ENCODE measurements at regions not wholly inside any gene's neighbourhood (a gene's known extent, or its start where the extent isn't known, plus 50 kb on each side); places are given as distances from the start of the nearest gene placed in this dataset.
A peak's percentile ranks its signal among the peaks of the same experiment; 100 is the strongest.
"Not testable (repeated sequence)": the region's sequence is repeated elsewhere in the genome, so short reads cannot be mapped to it uniquely, and the experiment has no call there.

DNA sequence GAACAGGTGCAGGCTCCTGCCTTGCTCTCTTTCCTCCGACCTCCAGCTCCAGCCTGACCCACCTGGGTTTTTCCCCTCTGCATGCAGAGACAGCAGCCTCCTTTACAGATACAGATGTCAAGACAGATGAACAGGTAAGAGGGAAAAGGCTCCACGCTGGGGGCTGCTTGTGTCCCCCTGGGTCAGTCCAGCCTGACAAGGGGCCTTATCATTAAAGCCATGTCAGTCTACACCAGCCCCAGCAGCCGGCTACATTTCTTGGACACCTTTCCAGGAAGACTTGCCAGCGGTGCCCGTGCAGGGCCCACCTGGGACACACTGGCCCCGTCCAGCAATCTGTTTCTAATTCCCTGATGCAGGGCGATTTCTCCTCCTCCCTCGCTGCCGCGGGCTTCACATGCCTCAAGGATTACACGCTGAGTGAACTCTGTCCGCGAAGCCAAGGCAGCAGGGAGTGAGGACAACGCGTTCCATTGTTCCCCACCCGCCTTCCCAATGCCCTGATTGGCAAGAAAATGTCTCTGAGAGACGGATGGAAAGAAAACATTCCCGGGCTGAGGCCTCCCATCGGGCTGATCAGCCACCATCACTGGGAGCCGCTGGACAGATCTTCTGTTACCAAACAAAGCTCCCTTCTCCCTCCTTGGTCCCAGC lies 184.7 kb downstream of the C16orf95 start:
- no peak for DNase-seq (ENCODE audit: low read depth)

DNA sequence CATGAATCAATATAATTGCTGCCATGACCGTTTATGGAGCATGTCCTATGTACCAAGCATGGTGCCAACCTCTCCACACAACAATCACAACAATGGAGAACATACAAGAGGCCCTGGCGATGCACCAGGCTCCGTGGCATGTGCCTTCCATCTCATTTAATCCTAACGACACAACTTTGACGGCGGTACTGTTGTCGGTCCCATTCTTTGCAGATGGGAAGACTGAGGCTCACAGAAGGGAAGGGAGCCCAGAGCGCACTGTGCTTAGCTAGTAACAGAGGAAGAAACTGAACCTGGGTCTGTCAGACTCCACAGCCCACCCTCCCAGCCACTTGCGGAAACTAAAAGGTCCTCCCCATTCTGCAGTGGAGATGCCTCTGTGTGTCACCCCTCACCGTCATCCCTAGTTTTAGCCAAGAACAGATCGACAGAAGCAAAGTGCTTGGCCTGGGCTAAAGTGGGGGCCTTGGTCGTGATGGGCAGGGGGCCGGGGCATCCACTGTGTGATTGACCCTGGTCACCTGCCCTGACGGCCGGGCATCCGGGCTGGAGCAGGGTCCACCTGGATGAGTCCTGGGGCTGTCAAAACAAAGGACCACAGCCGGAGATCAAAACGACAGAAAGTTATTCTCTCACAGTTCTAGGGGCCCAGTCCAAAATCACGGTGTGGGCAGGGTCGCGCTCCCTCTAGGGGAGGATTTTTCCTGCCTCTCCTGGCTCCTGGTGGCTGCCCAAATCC lies 183.9 kb downstream of the C16orf95 start:
- DNase-seq (ENCODE audit: low read depth): no peak

DNA sequence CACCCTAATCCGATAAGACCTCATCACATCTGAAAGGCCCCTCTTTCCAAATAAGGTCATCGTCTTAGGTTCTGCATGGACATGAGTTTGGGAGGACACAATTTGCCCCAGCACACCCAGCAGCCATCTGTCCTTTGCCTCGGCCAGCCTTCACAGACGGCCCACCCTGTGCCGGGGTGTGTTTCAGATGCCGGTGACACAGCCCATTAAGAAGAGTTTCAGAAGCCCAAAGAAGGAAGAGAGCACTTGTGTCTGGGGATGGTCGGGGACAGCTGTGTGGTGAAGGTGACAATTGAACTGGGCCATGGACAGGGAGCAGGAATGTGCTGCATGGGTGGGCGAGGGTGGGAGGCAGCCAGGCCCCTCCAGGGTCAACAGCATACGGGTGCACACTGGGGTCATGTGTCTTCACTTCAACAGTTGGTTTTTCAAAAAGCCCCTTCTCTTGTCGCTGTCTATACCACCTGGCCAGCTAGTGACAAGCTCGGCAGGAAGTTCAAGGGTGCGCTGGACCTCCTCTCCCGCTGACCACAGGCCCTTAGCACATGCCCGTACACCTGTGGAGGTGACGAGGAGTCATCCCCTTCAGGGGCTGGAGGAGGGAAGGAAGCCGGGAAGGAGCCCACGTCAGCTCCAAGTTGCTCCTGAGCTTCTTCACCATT lies 183.1 kb downstream of the C16orf95 start:
- no peak for DNase-seq (ENCODE audit: low read depth)

DNA sequence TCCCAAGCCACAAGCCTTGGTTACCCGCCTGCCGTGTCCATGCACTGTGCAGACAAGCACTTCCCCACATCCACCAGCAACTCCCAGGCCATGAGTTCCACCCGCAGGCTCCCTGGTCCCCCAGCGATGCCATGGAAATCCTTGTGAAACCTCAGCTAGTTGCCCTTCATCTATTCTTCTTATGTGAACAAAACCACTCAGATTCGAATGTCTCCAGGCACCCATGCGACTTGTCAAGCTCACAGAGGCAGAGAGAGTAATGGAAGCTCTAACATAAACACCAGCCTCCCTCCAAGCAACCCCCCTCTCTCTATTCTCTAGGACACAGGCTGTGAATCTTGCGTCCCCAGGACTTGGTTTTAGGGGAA lies 182.6 kb downstream of the C16orf95 start:
- no peak for DNase-seq (ENCODE audit: low read depth)

DNA sequence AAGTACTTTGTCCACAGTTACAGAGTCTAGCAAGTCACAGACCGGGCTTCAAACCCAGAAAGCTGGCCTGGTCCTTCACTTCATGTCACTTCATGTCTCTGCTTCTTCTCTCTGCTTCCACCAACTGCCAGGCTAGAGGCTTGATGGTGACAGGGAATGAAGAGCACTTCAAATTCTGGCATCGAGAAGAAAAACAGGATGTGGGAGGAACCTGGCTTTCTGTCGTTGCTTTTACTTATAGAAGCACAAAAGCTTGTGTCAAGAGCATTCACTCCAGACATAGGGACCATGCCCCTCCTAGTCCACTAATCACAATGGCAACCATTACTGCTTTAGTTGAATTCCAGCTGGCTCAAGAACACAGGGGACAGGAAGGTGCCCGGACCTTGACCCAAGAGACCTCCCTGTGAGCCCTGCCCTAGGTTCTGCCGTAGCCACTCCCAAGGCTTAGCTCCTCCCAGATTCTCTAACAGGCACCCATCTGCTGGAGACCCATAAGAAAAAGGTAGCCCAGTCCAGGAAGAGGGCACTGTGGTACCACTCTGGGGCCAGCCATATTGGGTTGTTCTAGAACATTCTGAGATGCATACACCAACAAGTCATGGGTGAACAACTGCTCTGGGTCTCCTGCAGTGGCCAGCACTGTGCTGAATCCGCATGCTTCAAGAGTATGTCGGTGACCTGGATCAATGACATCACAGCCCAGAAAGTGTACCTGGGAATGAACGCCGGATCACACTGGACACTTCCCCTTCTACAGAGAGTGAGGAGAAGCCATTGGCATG lies 181.8 kb downstream of the C16orf95 start:
- no peak for DNase-seq (ENCODE audit: low read depth)

DNA sequence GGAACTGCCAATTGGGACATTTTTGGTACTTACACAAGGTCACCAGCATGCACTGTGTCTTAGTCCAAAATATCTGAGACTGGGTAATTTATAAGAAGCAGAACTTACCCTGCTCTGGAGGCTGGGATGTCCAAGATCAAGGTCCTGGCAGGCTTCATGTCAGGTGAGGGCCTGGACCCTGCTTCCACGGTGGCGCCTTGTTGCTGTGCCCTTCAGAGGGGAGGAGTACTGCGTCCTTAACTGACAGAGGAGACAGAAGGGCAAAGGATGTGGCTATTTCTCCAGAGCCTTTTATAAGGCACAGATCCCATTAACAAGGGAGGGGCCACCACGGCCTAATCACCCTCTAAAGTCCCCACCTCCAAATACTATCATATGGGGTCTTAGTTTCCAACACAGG lies 178.9 kb downstream of the C16orf95 start:
- no peak for DNase-seq (ENCODE audit: low read depth)

DNA sequence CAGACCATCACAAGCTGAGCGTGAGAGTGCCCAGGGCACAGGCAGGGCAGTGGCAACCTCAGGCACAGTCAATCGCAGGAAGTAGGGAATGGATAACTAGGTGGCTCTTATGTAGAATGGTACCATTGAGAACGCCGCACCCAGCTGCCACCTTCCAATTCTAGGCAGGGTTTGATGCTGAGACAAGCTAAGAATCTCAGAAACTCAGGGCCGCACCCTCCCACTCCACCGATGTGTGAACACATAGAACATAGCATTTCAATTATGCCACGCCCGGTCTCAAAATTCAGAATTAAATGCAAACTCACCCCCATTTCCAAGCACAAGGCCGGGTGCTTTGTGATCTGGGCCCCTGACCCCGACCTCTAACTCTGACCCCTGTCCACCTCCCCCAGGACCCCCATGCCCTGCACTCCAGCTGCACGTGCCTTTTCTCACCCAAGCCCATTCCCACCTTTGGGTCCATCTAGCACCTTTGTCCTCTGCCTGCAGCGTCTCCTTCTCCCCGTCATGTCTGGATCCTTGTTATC lies 178.4 kb downstream of the C16orf95 start:
- no peak for DNase-seq (ENCODE audit: low read depth)

DNA sequence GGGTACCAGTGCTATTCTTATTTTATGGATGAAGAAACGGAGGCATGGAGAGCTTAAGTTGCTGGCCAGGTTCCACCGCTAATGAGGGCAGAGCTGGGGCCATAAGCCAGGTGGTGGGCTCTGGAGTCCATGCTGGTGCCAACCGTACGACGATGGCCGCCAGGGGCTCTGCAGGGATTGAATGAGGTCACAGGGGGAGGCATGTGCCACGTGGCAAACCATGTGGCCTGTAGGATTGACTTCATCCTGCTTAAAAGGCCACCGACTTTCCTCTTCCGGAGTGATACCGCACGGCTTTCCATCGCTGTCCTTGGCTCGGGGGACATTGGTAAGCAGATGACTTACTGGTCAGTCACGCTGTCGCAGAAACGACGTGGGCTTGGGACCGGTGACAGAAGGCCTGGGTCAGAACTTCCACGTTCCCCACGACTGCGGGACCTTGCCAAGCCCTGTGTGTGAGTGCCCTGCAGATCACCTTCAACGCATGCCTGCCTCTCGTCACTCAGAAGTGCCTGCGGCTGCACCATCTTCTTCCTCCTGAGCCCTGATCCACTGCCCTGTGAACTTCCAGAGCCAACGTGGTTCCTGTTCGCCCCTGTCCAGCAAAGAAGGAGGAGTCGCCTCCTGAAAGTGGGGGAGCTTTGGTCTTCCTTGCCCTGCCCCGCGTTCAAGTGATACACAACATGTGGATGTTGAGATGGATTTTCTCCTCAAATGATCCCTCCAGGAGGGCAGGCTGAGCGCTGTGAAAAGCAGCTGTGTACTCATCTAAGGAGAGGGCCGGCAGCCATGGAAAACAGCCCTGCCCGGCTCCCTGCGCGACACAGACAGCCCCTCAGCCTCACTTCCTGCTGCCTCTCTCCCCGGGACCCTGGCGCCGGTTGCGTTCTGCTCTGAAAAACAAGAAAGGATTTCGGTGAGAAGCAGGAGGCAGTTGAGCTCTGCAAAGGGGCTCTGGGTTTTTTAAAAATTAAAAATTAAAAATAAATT lies 176.7 kb downstream of the C16orf95 start:
- DNase-seq (ENCODE audit: low read depth): no peak

DNA sequence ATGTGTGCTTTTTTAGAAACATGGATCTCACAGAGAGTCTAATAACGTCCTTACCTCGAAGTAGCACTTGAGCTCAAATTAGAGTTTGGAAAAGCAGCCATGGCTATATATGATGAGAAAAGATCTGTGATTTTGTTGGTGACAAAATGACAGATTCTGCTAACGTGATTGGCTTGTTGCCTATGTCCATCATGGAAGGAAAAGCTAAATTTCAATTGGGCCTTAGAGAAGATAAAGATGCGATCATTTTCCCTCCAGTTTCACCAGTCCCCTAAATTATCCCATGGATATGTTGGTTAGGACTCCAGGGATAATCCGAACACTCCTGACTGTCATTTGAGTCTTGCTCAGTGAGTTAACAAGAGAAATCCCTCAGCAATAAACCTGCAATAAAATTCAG lies 175.8 kb downstream of the C16orf95 start:
- DNase-seq (ENCODE audit: low read depth): no peak

DNA sequence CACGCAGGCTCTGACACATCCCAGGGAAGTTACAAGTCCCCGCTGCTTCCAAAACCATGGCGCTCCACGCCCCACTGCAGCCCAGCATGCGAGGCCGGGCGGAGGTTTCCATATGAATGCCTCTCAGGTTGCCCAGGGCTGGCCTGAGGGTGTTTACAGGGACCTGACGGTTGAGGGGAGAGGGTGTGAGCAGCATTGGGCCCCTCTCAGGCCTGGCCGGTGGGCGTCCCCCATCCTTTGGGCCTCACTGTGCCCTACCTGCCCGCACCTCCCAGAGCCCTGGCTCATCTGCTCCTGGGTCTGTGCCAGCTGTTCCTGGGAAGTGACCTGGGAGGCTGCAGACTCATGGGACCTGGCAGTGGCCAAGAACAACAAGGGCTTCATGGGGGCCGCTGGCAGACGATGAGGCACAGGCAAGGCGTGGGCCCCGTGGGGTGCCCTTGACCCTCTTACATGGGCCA lies 173.5 kb downstream of the C16orf95 start:
- no peak for DNase-seq (ENCODE audit: low read depth)

DNA sequence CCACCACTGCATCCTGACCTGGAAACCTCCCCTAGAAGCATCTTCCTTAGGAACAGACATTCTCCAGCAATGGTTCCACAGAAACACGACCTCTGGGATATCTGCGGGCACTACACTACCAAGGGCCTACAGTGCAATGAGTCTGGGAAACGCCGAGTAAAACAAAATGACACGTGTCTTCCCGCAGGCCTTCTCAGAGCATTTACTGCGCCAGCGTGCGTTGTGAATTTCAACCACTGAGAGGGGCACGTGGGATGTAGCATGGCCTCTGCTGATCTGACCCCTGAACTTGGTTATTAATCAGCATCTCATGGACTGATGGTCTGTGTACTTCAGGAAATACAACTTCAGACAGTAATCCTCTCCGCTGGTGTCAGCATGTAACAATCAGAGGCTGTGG lies 173.0 kb downstream of the C16orf95 start:
- DNase-seq (ENCODE audit: low read depth): no peak

DNA sequence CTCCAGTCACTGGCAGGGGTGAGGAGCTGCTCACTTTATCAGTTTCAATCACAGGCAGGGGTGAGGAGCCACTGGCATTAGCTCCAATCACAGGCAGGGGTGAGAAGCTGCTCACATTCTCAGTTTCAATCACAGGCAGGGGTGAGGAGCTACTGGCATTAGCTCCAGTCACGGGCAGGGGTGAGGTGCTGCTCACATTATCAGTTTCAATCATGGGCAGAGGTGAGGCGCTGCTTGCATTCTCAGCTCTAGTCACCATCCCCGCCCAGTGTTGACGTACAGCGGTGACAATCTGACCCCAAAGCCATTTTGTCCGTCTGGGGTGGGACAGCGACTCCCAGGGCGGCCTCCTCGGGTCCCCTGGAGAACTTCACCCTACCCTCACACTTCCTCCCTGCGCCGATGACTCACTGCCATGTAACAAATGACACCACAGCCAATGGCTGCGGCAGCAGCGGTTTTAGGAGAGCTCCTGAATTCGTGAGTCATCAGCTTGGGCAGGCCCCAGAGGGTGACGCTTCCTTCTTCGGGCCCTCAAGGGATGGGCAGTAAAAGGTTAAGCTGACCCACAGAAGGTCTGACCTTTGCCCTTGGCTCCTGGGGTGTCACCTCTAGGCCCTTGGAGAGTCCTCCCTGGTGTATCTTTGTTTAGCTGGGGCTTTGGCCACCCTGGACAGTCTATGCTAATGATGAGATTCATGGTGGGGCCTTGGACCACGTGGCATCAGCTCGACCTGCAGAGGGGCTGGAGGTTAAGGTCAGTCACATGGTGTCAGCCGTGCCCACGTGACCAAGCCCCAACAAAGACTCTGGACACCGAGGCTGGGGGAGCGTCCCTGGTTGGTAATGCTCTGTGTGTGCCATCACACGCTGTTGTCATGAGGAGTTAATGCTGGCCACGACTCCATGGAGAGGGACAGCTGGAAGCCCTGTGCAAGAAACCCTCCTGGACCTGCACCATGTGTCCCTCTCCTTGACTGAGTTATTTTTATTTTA lies 171.7 kb downstream of the C16orf95 start:
- no peak for DNase-seq (ENCODE audit: low read depth)

DNA sequence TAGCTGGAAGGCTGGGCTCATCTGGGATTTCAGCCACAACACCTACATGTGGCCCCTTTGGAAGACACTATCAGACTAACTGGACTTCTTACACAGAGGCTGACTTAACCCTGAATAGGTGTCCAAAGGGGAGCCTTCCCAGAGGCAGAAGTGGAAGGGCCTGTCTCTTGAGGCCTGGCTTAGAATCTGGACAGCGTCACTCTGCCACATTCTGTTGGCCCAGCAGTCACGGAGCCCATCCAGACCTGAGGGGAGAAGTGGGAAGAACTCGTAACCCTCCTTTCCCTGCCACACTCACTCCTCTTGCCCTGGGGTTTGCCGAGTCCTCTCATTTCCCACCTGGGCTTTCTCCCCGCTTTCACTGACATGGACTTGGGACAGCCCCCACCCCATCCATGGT lies 170.5 kb downstream of the C16orf95 start:
- DNase-seq (ENCODE audit: low read depth): no peak

DNA sequence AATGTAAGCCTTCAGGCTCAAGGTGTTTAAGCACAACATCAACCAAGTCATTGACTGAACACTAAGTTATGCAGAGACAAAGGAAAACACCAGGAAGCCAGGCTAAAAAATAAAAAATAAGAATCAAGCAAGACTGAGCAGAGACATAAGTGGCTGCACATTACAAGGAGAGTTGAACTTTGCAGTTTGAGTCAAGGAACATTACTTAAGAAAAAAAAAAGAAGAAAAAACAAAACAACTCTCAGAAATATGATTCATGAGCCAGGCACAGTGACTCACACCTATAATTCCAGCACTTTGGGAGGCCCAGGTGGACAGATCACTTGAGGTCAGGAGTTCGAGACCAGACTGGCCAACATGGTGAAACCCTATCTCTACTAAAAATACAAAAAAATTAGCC lies 168.1 kb downstream of the C16orf95 start:
- peak; percentile 48 for DNase-seq (ENCODE audit: low read depth)

DNA sequence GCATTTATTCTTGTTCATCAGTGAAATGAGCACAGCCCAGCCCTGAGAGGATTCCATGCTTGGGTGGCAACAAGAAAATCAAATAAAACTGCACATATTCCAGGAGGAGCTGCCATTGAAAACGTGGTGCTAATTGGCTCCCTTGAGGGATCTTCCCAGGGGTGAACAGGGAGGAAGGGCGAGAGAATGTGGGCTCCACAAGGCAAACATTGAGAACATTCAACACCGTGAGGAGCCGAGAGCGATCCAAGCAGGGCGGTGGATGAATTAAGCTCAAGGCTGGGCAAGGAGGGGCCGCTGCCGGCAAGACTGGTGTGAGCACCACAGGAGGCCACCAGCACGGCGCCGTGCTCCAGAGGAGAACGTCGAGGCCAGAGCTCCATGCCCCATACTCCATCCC lies 166.9 kb downstream of the C16orf95 start:
- no peak for DNase-seq (ENCODE audit: low read depth)

DNA sequence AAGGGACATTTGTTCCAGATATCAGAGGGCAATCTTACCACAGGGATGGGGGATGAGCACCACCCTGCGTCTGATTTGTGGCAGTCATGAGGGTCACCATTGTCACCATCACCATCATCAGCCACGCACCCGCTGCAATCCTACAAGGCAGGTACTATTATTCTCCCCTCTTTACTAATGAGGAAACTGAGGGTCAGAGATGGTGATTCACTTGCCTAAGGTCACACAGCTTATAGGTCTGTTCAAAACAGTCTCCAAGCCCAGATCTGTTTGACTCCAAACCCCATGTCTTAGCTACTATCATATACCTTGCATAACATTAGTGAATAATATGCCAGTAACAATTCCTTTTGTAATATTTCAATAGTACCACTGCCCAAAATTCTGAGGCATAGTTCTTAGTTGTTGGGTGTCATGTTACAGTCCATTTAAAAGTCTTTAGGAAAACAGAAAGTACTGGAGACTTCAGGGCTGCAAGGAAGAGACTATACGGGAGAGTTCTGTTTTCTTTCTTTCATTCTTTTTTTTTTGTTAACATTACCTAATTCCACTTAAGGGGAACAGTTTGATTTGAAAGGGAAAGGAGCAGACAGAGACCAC lies 166.4 kb downstream of the C16orf95 start:
- no peak for DNase-seq (ENCODE audit: low read depth)

DNA sequence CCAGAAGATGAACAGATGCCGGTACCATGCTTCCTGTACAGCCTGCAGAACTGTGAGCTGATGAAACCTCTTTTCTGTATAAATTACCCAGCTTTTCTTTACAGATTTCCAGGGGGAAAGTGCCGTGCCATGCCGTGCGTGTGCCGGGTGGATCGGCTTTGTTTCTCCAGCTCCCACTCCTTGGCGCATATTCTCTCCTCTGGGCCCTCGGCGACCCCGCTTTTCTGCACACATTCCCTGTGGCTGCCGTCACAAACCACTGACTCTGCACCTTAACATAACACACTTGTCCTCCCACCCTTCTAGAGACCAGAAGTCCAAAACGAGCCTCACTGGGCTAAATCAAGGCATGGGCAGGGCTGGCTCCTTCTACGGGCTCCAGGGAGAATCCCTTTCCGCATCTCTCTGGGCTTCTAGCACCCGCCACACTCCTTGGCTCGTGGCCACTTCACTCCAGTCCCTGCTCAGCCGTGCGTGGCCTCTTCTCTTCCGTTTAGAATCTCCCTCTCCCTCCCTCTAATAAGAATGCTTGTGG lies 164.9 kb downstream of the C16orf95 start:
- DNase-seq (ENCODE audit: low read depth): no peak

DNA sequence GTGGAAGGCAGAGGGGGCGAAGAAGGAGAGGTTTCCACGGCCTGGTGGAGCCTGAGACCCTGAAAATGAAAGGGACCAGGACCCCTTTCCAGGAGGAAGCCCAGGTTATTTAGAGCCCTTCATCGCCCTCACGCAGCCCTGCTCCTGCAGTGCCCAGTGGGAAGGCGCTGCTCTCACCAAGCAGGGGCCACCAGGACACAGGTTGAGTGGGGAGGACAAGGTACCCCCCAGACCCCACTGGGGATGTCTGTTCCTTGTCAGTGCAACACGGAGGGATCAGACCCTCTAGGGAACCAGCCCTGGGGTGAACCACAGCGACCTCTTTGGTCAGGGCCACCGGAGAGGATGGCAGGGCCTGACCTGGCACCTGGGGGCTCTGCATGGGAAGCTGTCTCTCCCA lies 163.9 kb downstream of the C16orf95 start:
- DNase-seq (ENCODE audit: low read depth): no peak

DNA sequence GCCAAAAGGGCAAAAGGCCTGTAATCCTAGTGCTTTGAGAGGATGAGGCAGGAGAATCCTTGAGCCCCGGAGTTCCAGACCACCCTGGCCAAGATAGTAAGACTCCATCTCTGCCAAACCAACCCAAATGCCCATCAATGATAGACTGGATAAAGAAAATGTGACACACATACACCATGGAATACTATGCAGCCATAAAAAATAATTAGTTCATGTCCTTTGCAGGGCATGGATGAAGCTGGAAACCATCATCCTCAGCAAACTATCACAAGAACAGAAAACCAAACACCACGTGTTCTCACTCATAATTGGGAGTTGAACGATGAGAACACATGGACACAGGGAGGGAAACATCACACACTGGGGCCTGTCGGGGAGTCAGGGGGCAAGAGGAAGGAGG lies 161.9 kb downstream of the C16orf95 start:
- not testable (repeated sequence) for DNase-seq (ENCODE audit: low read depth)
